8988T (cell line): ENCODE measurements at regions not wholly inside any gene's neighbourhood (a gene's known extent, or its start where the extent isn't known, plus 50 kb on each side); places are given as distances from the start of the nearest gene placed in this dataset.
"Not testable (repeated sequence)": the region's sequence is repeated elsewhere in the genome, so short reads cannot be mapped to it uniquely, and the experiment has no call there.

ENCODE experiments used
- DNase-seq: peaks from one replicate; pipeline ENCODE4 v3.0.0; 2011

- no peak for DNase-seq
Measured at GRCh38 chr7:33792547-33793105, 112.7 kb upstream of the BMPER start.

- DNase-seq, result no peak
Measured at GRCh38 chr7:33793616-33794015, 111.7 kb upstream of the BMPER start.

- no peak for DNase-seq
Measured at GRCh38 chr7:33794419-33794818, 110.9 kb upstream of the BMPER start.

GRCh38 chr7:33794959-33795358 is 110.4 kb upstream of the BMPER start:
- no peak for DNase-seq

GRCh38 chr7:33796538-33796937 is 108.8 kb upstream of the BMPER start:
- DNase-seq, result no peak

GRCh38 chr7:33797512-33797911 is 107.8 kb upstream of the BMPER start:
- not testable (repeated sequence) for DNase-seq

- DNase-seq, result no peak
Measured at GRCh38 chr7:33798686-33799325, 106.5 kb upstream of the BMPER start.

- no peak for DNase-seq
Measured at GRCh38 chr7:33799766-33800165, 105.6 kb upstream of the BMPER start.

GRCh38 chr7:33802600-33802999 is 102.7 kb upstream of the BMPER start:
- DNase-seq, result no peak

- DNase-seq, result no peak
Measured at GRCh38 chr7:33804140-33804660, 101.1 kb upstream of the BMPER start.

GRCh38 chr7:33805630-33806233 is 99.6 kb upstream of the BMPER start:
- no peak for DNase-seq

- DNase-seq, result no peak
Measured at GRCh38 chr7:33806298-33807154, 98.8 kb upstream of the BMPER start.

GRCh38 chr7:33807155-33807530 is 98.2 kb upstream of the BMPER start:
- no peak for DNase-seq

GRCh38 chr7:33807779-33808482 is 97.4 kb upstream of the BMPER start:
- DNase-seq, result no peak

- DNase-seq, result no peak
Measured at GRCh38 chr7:33809228-33809627, 96.1 kb upstream of the BMPER start.

- no peak for DNase-seq
Measured at GRCh38 chr7:33810356-33810755, 95.0 kb upstream of the BMPER start.

GRCh38 chr7:33813331-33813730 is 92.0 kb upstream of the BMPER start:
- no peak for DNase-seq

- DNase-seq, result no peak
Measured at GRCh38 chr7:33814400-33814799, 90.9 kb upstream of the BMPER start.

GRCh38 chr7:33814936-33815335 is 90.4 kb upstream of the BMPER start:
- no peak for DNase-seq

GRCh38 chr7:33815336-33815735 is 90.0 kb upstream of the BMPER start:
- DNase-seq, result no peak

- no peak for DNase-seq
Measured at GRCh38 chr7:33816106-33816505, 89.2 kb upstream of the BMPER start.

- no peak for DNase-seq
Measured at GRCh38 chr7:33819658-33820057, 85.7 kb upstream of the BMPER start.

GRCh38 chr7:33820206-33820605 is 85.1 kb upstream of the BMPER start:
- no peak for DNase-seq
